HepG2 (cell line): ENCODE measurements at regions not wholly inside any gene's neighbourhood (a gene's known extent, or its start where the extent isn't known, plus 50 kb on each side); places are given as distances from the start of the nearest gene placed in this dataset.

Source experiments
- ATAC-seq: fragments of 200-7000 bp; cut with Tn5 transposase; 3 replicates; pipeline ENCODE4 v1.9.1; 2020; ENCODE audit warnings: mild to moderate bottlenecking, moderate library complexity
- BruUV-seq: library from RNA; stranded (reverse); fragments of 400-500 nt; replicated peaks from 2 replicates; lab custom pipeline; 2021; lab: Mats Ljungman, UMichigan
- CTCF ChIA-PET: fragments of 300-600 bp; formaldehyde crosslinking; extraction: SDS; loops from one replicate; lab custom pipeline; 2021; ENCODE audit warnings: low total read pairs, inconsistent platforms, low intra/inter-chr PET ratio; lab: Yijun Ruan, JAX
- POLR2A ChIA-PET: fragments of 350-600 bp; sonication (Branson Sonifier 250); formaldehyde crosslinking; loops from one replicate; lab custom pipeline; 2020; ENCODE audit warnings: antibody characterized with exemption, inconsistent platforms; lab: Yijun Ruan, JAX
- DNase-seq: peaks from one replicate; pipeline ENCODE4 v3.0.0-alpha.2; 2015; ENCODE audit warnings: low spot score
- FAIRE-seq: peaks from 3 replicates; lab custom pipeline; 2011; peaks lifted over from hg19 to GRCh38; lab: Jason Lieb, UNC
- H2AFZ ChIP-seq: one replicate; pipeline ENCODE4 v1.6.1; 2011; ENCODE audit warnings: low read length, inconsistent platforms
- H3K27ac ChIP-seq: fragments of 300-600 bp; 3 replicates; pipeline ENCODE4 v1.8.0; 2011; ENCODE audit warnings: mixed run types, mild to moderate bottlenecking, mixed read lengths, low read length, inconsistent platforms; ENCODE audit not compliant: insufficient read depth; ENCODE audit errors: extremely low read length
- H3K27me3 ChIP-seq, 2 experiments: fragments of 200-600 bp in 1 of 2; 2 replicates in 1 of 2; 3 replicates in 1 of 2; pipeline versions ENCODE4 v1.6.0 to v1.8.0; 2011; ENCODE audit warnings: low read length in 2 of 2, mild to moderate bottlenecking in 2 of 2, moderate library complexity in 2 of 2, inconsistent platforms in 1 of 2; ENCODE audit not compliant: insufficient read depth in 2 of 2, control insufficient read depth in 1 of 2
- H3K36me3 ChIP-seq, 2 experiments: fragments of 200-600 bp in 1 of 2; replicated peaks in 1 of 2; 2 replicates in 1 of 2; 3 replicates in 1 of 2; pipeline versions ENCODE4 v1.5.1 to v1.8.0; 2011; ENCODE audit warnings: low read length in 2 of 2, inconsistent platforms in 1 of 2; ENCODE audit not compliant: insufficient read depth in 2 of 2, control insufficient read depth in 1 of 2
- H3K4me1 ChIP-seq: 2 replicates; pipeline ENCODE4 v1.5.1; 2012; ENCODE audit warnings: low read length, inconsistent platforms; ENCODE audit not compliant: insufficient read depth
- H3K4me2 ChIP-seq: 2 replicates; pipeline ENCODE4 v1.6.0; 2011; ENCODE audit warnings: low read depth, low read length, inconsistent platforms
- H3K4me3 ChIP-seq, 3 experiments: fragments of 200-600 bp in 1 of 3; sonication (generic), shearing (Covaris generic) in 1 of 3; replicated peaks in 1 of 3; 2 replicates each; pipeline ENCODE4 v1.5.1; 2011 to 2016; ENCODE audit warnings: low read length in 3 of 3, inconsistent platforms in 2 of 3, low read depth in 2 of 3, mild to moderate bottlenecking in 2 of 3, control low read depth in 1 of 3, mixed read lengths in 1 of 3; ENCODE audit not compliant: insufficient read depth in 1 of 3
- H3K79me2 ChIP-seq: one replicate; pipeline ENCODE4 v1.6.1; 2011; ENCODE audit warnings: low read length, inconsistent platforms; ENCODE audit not compliant: insufficient read depth
- H3K9ac ChIP-seq: 2 replicates; pipeline ENCODE4 v1.6.0; 2011; ENCODE audit warnings: mild to moderate bottlenecking, low read depth, low read length, inconsistent platforms; ENCODE audit not compliant: insufficient read depth
- H3K9me3 ChIP-seq: 2 replicates; pipeline ENCODE4 v1.5.1; 2012; ENCODE audit warnings: mild to moderate bottlenecking, low read length
- H4K20me1 ChIP-seq: 2 replicates; pipeline ENCODE4 v1.6.0; 2011; ENCODE audit warnings: inconsistent platforms, mild to moderate bottlenecking, low read length, moderate library complexity; ENCODE audit not compliant: insufficient read depth
- ATRX ChIP-seq: sonication (generic); formaldehyde crosslinking; IDR thresholded peaks from 2 replicates; pipeline ENCODE4 v1.4.0; 2020; ENCODE audit warnings: missing genetic modification reagents, borderline replicate concordance
- MTF2 ChIP-seq: sonication (generic); formaldehyde crosslinking; IDR thresholded peaks from 2 replicates; pipeline ENCODE4 v1.5.0; 2020; ENCODE audit warnings: missing genetic modification reagents, borderline replicate concordance
- MYNN ChIP-seq: sonication (generic); formaldehyde crosslinking; IDR thresholded peaks from 2 replicates; pipeline ENCODE4 v1.4.0; 2020; ENCODE audit warnings: mild to moderate bottlenecking, low read depth, missing genetic modification reagents
- PAF1 ChIP-seq: IDR thresholded peaks from 2 replicates; pipeline ENCODE4 v1.6.1; 2016; ENCODE audit warnings: missing genetic modification reagents, missing compliant biosample characterization
- SRSF1 ChIP-seq: fragments of 200-400 bp; formaldehyde crosslinking; optimal IDR thresholded peaks from 2 replicates; pipeline ENCODE3; 2017; ENCODE audit warnings: mild to moderate bottlenecking, low read depth, low read length, moderate library complexity
- TFE3 ChIP-seq: IDR thresholded peaks from 2 replicates; pipeline ENCODE4 v1.6.1; 2016
- TRIM22 ChIP-seq: fragments of 450-650 bp; IDR thresholded peaks from 2 replicates; pipeline ENCODE4 v1.6.1; 2017
- ZNF160 ChIP-seq: sonication (generic); formaldehyde crosslinking; IDR thresholded peaks from 2 replicates; pipeline ENCODE4 v1.8.0; 2022; ENCODE audit warnings: mild to moderate bottlenecking, inconsistent platforms, missing genetic modification reagents
- ZNF496 ChIP-seq: sonication (generic); formaldehyde crosslinking; IDR thresholded peaks from 2 replicates; pipeline ENCODE4 v1.8.1; 2023; ENCODE audit warnings: mild to moderate bottlenecking, moderate library complexity, missing genetic modification reagents; ENCODE audit not compliant: insufficient replicate concordance
- ZNF577 ChIP-seq: sonication (generic); formaldehyde crosslinking; IDR thresholded peaks from 2 replicates; pipeline ENCODE4 v1.4.0; 2020; ENCODE audit warnings: mild to moderate bottlenecking, low read depth, missing genetic modification reagents, borderline replicate concordance
- ZNF598 ChIP-seq: sonication (generic); formaldehyde crosslinking; IDR thresholded peaks from 2 replicates; pipeline ENCODE4 v1.5.1; 2020; ENCODE audit warnings: mild to moderate bottlenecking, missing genetic modification reagents, borderline replicate concordance
- ZNF672 ChIP-seq: sonication (generic); formaldehyde crosslinking; IDR thresholded peaks from 2 replicates; pipeline ENCODE4 v1.8.1; 2022; ENCODE audit warnings: missing genetic modification reagents
- ZNF878 ChIP-seq: sonication (generic); formaldehyde crosslinking; IDR thresholded peaks from 2 replicates; pipeline ENCODE4 v1.8.1; 2023; ENCODE audit warnings: mild to moderate bottlenecking, missing genetic modification reagents, moderate library complexity
- WGBS: methylation state at CpG from one replicate; pipeline ENCODE4 v1.1.6; 2017; ENCODE audit warnings: low lambda C conversion rate; 5-methylcytosine and 5-hydroxymethylcytosine counted together
- in situ Hi-C: cut with HindIII; loops from 2 replicates; pipeline ENCODE4 v1.10.0; 2017; ENCODE audit warnings: low pct_unique_long_range_greater_than_20kb; ENCODE audit not compliant: extremely low pct_ligation_motif_present
- intact Hi-C: fragments of 100-400 bp; cut with micrococcal nuclease; formaldehyde crosslinking; loops from one replicate; pipeline ENCODE4 v1.10.0; 2022; ENCODE audit not compliant: unreplicated experiment
- TF ChIP-seq, protein P1 (sequence below): sonication (generic); formaldehyde crosslinking; IDR thresholded peaks from 2 replicates; pipeline ENCODE4 v1.5.1; 2020; ENCODE audit warnings: missing genetic modification reagents, mild to moderate bottlenecking, borderline replicate concordance
- TF ChIP-seq, protein P2 (sequence below): sonication (generic); formaldehyde crosslinking; IDR thresholded peaks from 2 replicates; pipeline ENCODE4 v1.8.1; 2023; ENCODE audit warnings: mild to moderate bottlenecking, moderate library complexity, missing genetic modification reagents

GRCh38 chr3:83230841-83231240, 1469.4 kb upstream of the GBE1 start:
- ATAC-seq (no peak), DNase-seq (no peak), FAIRE-seq (no peak)
- in situ Hi-C loops, result no loop called here
- Histone ChIP-seq H3K79me2 (no peaks in the 10 kb centered on the region), H3K27me3 (no peaks in the 10 kb centered on the region), H3K27ac (no peak overlapping the region), H2AFZ (no peak overlapping the region), H3K4me2 (no peak overlapping the region), H3K9ac (no peak overlapping the region), H3K36me3 (no peaks in the 10 kb centered on the region), H3K9me3 (no peaks in the 10 kb centered on the region)
- POLR2A ChIA-PET, result no interaction called here
- CTCF ChIA-PET, result no interaction called here
- WGBS, result 3% methylated on average over 3 of the region's 3 CpGs
- no TSS peak for BruUV-seq
- TF ChIP-seq ZNF577 (no peak), TRIM22 (no peak), PAF1 (CRISPR knock-in tag) (no peak), MYNN (CRISPR knock-in tag) (no peak), ZNF160 (no peak), ATRX (CRISPR knock-in tag) (no peak), ZNF496 (no peak), ZNF878 (CRISPR knock-in tag) (no peak), SRSF1 (no peak), ZNF598 (no peak), ZNF672 (CRISPR knock-in tag) (no peak), MTF2 (CRISPR knock-in tag) (no peak), TFE3 (CRISPR knock-in tag) (no peak)
- TF ChIP-seq, protein P1, sequence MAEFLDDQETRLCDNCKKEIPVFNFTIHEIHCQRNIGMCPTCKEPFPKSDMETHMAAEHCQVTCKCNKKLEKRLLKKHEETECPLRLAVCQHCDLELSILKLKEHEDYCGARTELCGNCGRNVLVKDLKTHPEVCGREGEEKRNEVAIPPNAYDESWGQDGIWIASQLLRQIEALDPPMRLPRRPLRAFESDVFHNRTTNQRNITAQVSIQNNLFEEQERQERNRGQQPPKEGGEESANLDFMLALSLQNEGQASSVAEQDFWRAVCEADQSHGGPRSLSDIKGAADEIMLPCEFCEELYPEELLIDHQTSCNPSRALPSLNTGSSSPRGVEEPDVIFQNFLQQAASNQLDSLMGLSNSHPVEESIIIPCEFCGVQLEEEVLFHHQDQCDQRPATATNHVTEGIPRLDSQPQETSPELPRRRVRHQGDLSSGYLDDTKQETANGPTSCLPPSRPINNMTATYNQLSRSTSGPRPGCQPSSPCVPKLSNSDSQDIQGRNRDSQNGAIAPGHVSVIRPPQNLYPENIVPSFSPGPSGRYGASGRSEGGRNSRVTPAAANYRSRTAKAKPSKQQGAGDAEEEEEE (CRISPR knock-in tag), result no peak
- TF ChIP-seq, protein P2, sequence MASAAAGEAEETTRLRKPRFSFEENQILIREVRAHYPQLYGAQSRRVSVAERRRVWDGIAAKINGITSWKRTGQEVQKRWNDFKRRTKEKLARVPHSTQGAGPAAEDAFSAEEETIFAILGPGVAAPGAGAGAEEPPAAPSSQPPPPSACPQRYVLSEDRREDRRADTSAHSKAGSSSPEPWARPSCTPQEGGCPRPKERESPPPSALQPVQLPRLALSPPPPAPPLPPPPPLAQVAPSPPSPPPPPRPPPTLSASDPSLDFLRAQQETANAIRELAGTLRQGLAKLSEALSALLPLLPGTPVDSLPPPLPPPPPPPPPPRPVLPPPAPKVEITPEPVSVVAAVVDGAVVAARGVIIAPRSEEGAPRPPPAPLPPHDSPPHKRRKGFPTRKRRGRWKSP, result no peak
- TF ChIP-seq, all 625 proteins: peak for 0
- H4K20me1 ChIP-seq, result no peaks in the 10 kb centered on the region
- intact Hi-C loops, result no loop called here
- no peaks in the 10 kb centered on the region for H3K4me1 ChIP-seq
- H3K4me3 ChIP-seq, result no peak overlapping the region
